Erythroblast (primary cell): ENCODE measurements at regions not wholly inside any gene's neighbourhood (a gene's known extent, or its start where the extent isn't known, plus 50 kb on each side); places are given as distances from the start of the nearest gene placed in this dataset.

Source experiments
- GATA1 ChIP-seq: IDR thresholded peaks from 2 replicates; pipeline ENCODE4 v1.6.1; 2011; ENCODE audit warnings: low read depth, mild to moderate bottlenecking, control low read depth, low read length, moderate library complexity
- POLR2A ChIP-seq: IDR thresholded peaks from 2 replicates; pipeline ENCODE4 v1.6.1; 2011; ENCODE audit warnings: mild to moderate bottlenecking, low read length

- TF ChIP-seq POLR2A, result no peak
- no peak for TF ChIP-seq GATA1
Observed at GRCh38 chr19:28542394-28543243, 670.3 kb downstream of the UQCRFS1 start.
